ENCODE measurements at regions not wholly inside any gene's neighbourhood (a gene's known extent, or its start where the extent isn't known, plus 50 kb on each side); places are given as distances from the start of the nearest gene placed in this dataset.

DNA sequence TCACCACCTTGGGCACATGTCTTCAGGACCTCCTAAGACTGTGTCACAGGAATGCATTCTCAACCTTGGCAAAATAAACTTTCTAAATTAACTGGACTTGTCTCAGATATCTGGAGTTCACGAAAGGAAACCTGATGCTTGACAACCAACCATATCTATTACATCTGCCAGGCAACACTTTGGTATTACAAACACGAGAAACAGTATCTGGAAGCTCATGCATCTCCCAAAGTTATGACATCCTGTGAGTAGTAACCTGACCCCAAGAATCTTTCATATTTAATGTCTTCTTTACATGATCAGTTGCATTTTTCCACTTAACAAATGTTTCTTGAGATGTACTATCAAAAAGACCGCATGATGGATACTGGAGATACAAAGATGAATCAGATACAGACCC, 465.3 kb upstream of the AGTR1 start:
- Histone ChIP-seq H3K4me3 (no peak overlapping the region), H3K79me2 (replicated peaks; ENCODE audit: insufficient read depth) (no peaks in the 10 kb centered on the region), H2AFZ (no peak overlapping the region), H3K9me2 (ENCODE audit: insufficient read depth) (peaks cover 6% of the 10 kb centered on the region; the same call in 1 of the 2 replicates), H3K4me2 (no peak overlapping the region), H4K20me1 (replicated peaks; ENCODE audit: insufficient read depth) (no peaks in the 10 kb centered on the region), H3K27me3 (ENCODE audit: insufficient read depth) (no peaks in the 10 kb centered on the region), H3K36me3 (ENCODE audit: insufficient read depth) (no peaks in the 10 kb centered on the region), H3K4me1 (ENCODE audit: insufficient read depth) (no peaks in the 10 kb centered on the region), H3K27ac (ENCODE audit: low read depth) (no peak overlapping the region), H3F3A (replicated peaks; ENCODE audit: low read depth) (no peaks in the 10 kb centered on the region)
- Mint-ChIP-seq H3K36me3 (ENCODE audit: low read depth) (no peaks in the 10 kb centered on the region), H3K4me3 (no peak overlapping the region), H3K27ac (no peak overlapping the region), H3K4me1 (peaks cover 3% of the 10 kb centered on the region; the same call in 2 of the 3 replicates), H3K27me3 (ENCODE audit: insufficient read depth, low read depth, poor library complexity) (peaks cover 2% of the 10 kb centered on the region), H3K9me3 (no peaks in the 10 kb centered on the region; the same call in 2 of the 3 replicates)
- no peak for TF ChIP-seq NANOG (IDR thresholded peaks at IDR 0.05; ENCODE audit: borderline replicate concordance)
- TF ChIP-seq ZNF114 (CRISPR knock-in tag; IDR thresholded peaks at IDR 0.05) = no peak
- TF ChIP-seq, protein P1, sequence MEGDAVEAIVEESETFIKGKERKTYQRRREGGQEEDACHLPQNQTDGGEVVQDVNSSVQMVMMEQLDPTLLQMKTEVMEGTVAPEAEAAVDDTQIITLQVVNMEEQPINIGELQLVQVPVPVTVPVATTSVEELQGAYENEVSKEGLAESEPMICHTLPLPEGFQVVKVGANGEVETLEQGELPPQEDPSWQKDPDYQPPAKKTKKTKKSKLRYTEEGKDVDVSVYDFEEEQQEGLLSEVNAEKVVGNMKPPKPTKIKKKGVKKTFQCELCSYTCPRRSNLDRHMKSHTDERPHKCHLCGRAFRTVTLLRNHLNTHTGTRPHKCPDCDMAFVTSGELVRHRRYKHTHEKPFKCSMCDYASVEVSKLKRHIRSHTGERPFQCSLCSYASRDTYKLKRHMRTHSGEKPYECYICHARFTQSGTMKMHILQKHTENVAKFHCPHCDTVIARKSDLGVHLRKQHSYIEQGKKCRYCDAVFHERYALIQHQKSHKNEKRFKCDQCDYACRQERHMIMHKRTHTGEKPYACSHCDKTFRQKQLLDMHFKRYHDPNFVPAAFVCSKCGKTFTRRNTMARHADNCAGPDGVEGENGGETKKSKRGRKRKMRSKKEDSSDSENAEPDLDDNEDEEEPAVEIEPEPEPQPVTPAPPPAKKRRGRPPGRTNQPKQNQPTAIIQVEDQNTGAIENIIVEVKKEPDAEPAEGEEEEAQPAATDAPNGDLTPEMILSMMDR (conservative IDR thresholded peaks at IDR 0.05; ENCODE audit: low read depth in 2 of 2) = no peak
- TF ChIP-seq STAT1 (IDR thresholded peaks at IDR 0.05; ENCODE audit: unreplicated experiment) = no peak
- TF ChIP-seq ZNF331 (CRISPR knock-in tag; IDR thresholded peaks at IDR 0.05; ENCODE audit: low read depth) = no peak
- TF ChIP-seq POLR2AphosphoS5 (IDR thresholded peaks at IDR 0.05; ENCODE audit: low read depth) = no peak
- no peak for TF ChIP-seq EZH2 (IDR thresholded peaks at IDR 0.05; ENCODE audit: low read depth, unreplicated experiment)
- TF ChIP-seq EZH2phosphoT487 (IDR thresholded peaks at IDR 0.05; ENCODE audit: unreplicated experiment) = no peak
- TF ChIP-seq ZNF462 (CRISPR knock-in tag; IDR thresholded peaks at IDR 0.05) = no peak
- no peak for TF ChIP-seq JUNB (IDR thresholded peaks at IDR 0.05; ENCODE audit: unreplicated experiment)
- DNase-seq (ENCODE audit: low spot score) = no peak
- no peak for ATAC-seq

Data from GM23338 (cell line).